WTC11 (cell line): ENCODE measurements at regions not wholly inside any gene's neighbourhood (a gene's known extent, or its start where the extent isn't known, plus 50 kb on each side); places are given as distances from the start of the nearest gene placed in this dataset.

ENCODE experiments used
- ATAC-seq: fragments of 200-7000 bp; cut with Tn5 transposase; 2 replicates; pipeline ENCODE4 v1.10.0; 2021; ENCODE audit warnings: mild to moderate bottlenecking, moderate library complexity
- CTCF ChIA-PET: fragments of 300-600 bp; sonication (Branson Sonifier 250); formaldehyde crosslinking; loops from one replicate; lab custom pipeline; 2021; ENCODE audit warnings: antibody characterized with exemption; lab: Charles Lee
- POLR2A ChIA-PET: fragments of 350-600 bp; sonication (Branson Sonifier 250); formaldehyde crosslinking; loops from one replicate; lab custom pipeline; 2021; ENCODE audit warnings: antibody characterized with exemption; lab: Charles Lee
- DNase-seq: peaks from one replicate; pipeline ENCODE4 v3.0.0; 2021; ENCODE audit warnings: low spot score
- H3K27ac Mint-ChIP-seq: 2 replicates; pipeline ENCODE4 v1.8.0; 2021; ENCODE audit warnings: mixed read lengths
- H3K27me3 Mint-ChIP-seq: 2 replicates; pipeline ENCODE4 v1.8.0; 2021; ENCODE audit warnings: low read depth, mild to moderate bottlenecking, moderate library complexity, mixed read lengths
- H3K36me3 Mint-ChIP-seq: 2 replicates; pipeline ENCODE4 v1.8.0; 2021; ENCODE audit warnings: mixed read lengths
- H3K4me1 Mint-ChIP-seq: 2 replicates; pipeline ENCODE4 v1.8.0; 2022; ENCODE audit warnings: mixed read lengths
- H3K4me3 Mint-ChIP-seq: 2 replicates; pipeline ENCODE4 v1.8.0; 2021; ENCODE audit warnings: mild to moderate bottlenecking, moderate library complexity, mixed read lengths
- H3K9me3 Mint-ChIP-seq: 2 replicates; pipeline ENCODE4 v1.8.0; 2021; ENCODE audit warnings: mixed read lengths
- AR ChIP-seq: fragments of 250-450 bp; sonication (Bioruptor Pico); IDR thresholded peaks from 2 replicates; pipeline ENCODE4 v1.9.0; 2021; ENCODE audit warnings: mild to moderate bottlenecking
- CREB1 ChIP-seq: sonication (generic); formaldehyde crosslinking; IDR thresholded peaks from 2 replicates; pipeline ENCODE4 v1.8.0; 2023; ENCODE audit warnings: mild to moderate bottlenecking, missing genetic modification reagents
- ELF4 ChIP-seq: sonication (generic); formaldehyde crosslinking; IDR thresholded peaks from 2 replicates; pipeline ENCODE4 v1.8.1; 2022; ENCODE audit warnings: low read depth, mild to moderate bottlenecking, moderate library complexity, missing genetic modification reagents
- ESRRA ChIP-seq: sonication (generic); formaldehyde crosslinking; IDR thresholded peaks from 2 replicates; pipeline ENCODE4 v1.8.1; 2022; ENCODE audit warnings: mild to moderate bottlenecking, missing genetic modification reagents, borderline replicate concordance
- ETV6 ChIP-seq: sonication (generic); formaldehyde crosslinking; IDR thresholded peaks from 2 replicates; pipeline ENCODE4 v1.8.1; 2022; ENCODE audit warnings: mild to moderate bottlenecking, missing genetic modification reagents
- GABPB1 ChIP-seq: sonication (generic); formaldehyde crosslinking; IDR thresholded peaks from 2 replicates; pipeline ENCODE4 v1.8.1; 2023; ENCODE audit warnings: mild to moderate bottlenecking, missing genetic modification reagents
- GRHL2 ChIP-seq: fragments of 250-450 bp; sonication (Bioruptor Pico); IDR thresholded peaks from 2 replicates; pipeline ENCODE4 v1.8.0; 2022; ENCODE audit warnings: mild to moderate bottlenecking, moderate library complexity; ENCODE audit not compliant: insufficient replicate concordance, severe bottlenecking
- GTF2I ChIP-seq: fragments of 250-450 bp; sonication (Bioruptor Pico); conservative IDR thresholded peaks from 2 replicates; pipeline ENCODE4 v1.4.0; 2021; ENCODE audit warnings: mild to moderate bottlenecking
- HMGXB4 ChIP-seq: sonication (generic); formaldehyde crosslinking; IDR thresholded peaks from 2 replicates; pipeline ENCODE4 v1.8.1; 2023; ENCODE audit warnings: mild to moderate bottlenecking, moderate library complexity, missing genetic modification reagents
- IRF1 ChIP-seq: sonication (generic); formaldehyde crosslinking; IDR thresholded peaks from 2 replicates; pipeline ENCODE4 v1.8.0; 2023; ENCODE audit warnings: missing genetic modification reagents
- JAZF1 ChIP-seq: fragments of 250-450 bp; sonication (Bioruptor Pico); IDR thresholded peaks from 2 replicates; pipeline ENCODE4 v1.9.0; 2021; ENCODE audit warnings: moderate library complexity, mild to moderate bottlenecking, inconsistent platforms
- KAT7 ChIP-seq: sonication (generic); formaldehyde crosslinking; IDR thresholded peaks from 2 replicates; pipeline ENCODE4 v1.8.1; 2023; ENCODE audit warnings: missing genetic modification reagents, mild to moderate bottlenecking, borderline replicate concordance
- MAX ChIP-seq: sonication (generic); formaldehyde crosslinking; IDR thresholded peaks from 2 replicates; pipeline ENCODE4 v1.8.0; 2022; ENCODE audit warnings: mild to moderate bottlenecking, missing genetic modification reagents
- NFE2L1 ChIP-seq: sonication (generic); formaldehyde crosslinking; IDR thresholded peaks from 2 replicates; pipeline ENCODE4 v1.8.1; 2023; ENCODE audit warnings: missing genetic modification reagents
- TP53 ChIP-seq: sonication (generic); formaldehyde crosslinking; IDR thresholded peaks from 2 replicates; pipeline ENCODE4 v1.8.1; 2023; ENCODE audit warnings: mild to moderate bottlenecking, missing genetic modification reagents
- USF2 ChIP-seq: sonication (generic); formaldehyde crosslinking; IDR thresholded peaks from 2 replicates; pipeline ENCODE4 v1.8.1; 2023; ENCODE audit warnings: mild to moderate bottlenecking, missing genetic modification reagents, moderate library complexity
- ZBTB21 ChIP-seq: sonication (generic); formaldehyde crosslinking; IDR thresholded peaks from 2 replicates; pipeline ENCODE4 v1.8.1; 2023; ENCODE audit warnings: mild to moderate bottlenecking, missing genetic modification reagents, borderline replicate concordance
- ZBTB43 ChIP-seq: sonication (generic); formaldehyde crosslinking; IDR thresholded peaks from 2 replicates; pipeline ENCODE4 v1.8.1; 2023; ENCODE audit warnings: mild to moderate bottlenecking, missing genetic modification reagents
- ZNF232 ChIP-seq: sonication (generic); formaldehyde crosslinking; IDR thresholded peaks from 2 replicates; pipeline ENCODE4 v1.8.0; 2022; ENCODE audit warnings: mild to moderate bottlenecking, missing genetic modification reagents
- ZNF532 ChIP-seq: fragments of 250-450 bp; sonication (Bioruptor Pico); IDR thresholded peaks from 2 replicates; pipeline ENCODE4 v1.9.0; 2021; ENCODE audit warnings: mild to moderate bottlenecking, borderline replicate concordance
- ZSCAN18 ChIP-seq: fragments of 250-450 bp; sonication (Bioruptor Pico); IDR thresholded peaks from 2 replicates; pipeline ENCODE4 v2.1.2; 2022; ENCODE audit warnings: mild to moderate bottlenecking, moderate library complexity

- TF ChIP-seq ZBTB43 (CRISPR knock-in tag), result no peak
Measured at GRCh38 chr7:136783934-136784333, 84.5 kb upstream of the CHRM2 start (continued).

GRCh38 chr7:136741941-136742340 is 126.5 kb upstream of the CHRM2 start:
- Mint-ChIP-seq H3K4me3 (no peak overlapping the region), H3K9me3 (peaks cover 39% of the 10 kb centered on the region), H3K27ac (no peak overlapping the region), H3K4me1 (peaks cover 6% of the 10 kb centered on the region; the same call in 1 of the 2 replicates), H3K36me3 (peaks cover 28% of the 10 kb centered on the region), H3K27me3 (peaks cover 8% of the 10 kb centered on the region; the same call in 1 of the 2 replicates)
- DNase-seq (no peak), ATAC-seq (no peak)
- CTCF ChIA-PET, result no interaction called here
- POLR2A ChIA-PET, result no interaction called here
- TF ChIP-seq KAT7 (CRISPR knock-in tag) (no peak), IRF1 (CRISPR knock-in tag) (no peak), JAZF1 (no peak), ZNF232 (CRISPR knock-in tag) (no peak), TP53 (no peak), ELF4 (CRISPR knock-in tag) (no peak), MAX (CRISPR knock-in tag) (no peak), AR (CRISPR knock-in tag) (no peak)

- H3K36me3 Mint-ChIP-seq, result no peaks in the 10 kb centered on the region
- no peaks in the 10 kb centered on the region for H3K4me1 Mint-ChIP-seq
- ChIA-PET POLR2A (no interaction called here), CTCF (interaction anchor here (1.1 kb wide), 1 partner anchor 146 kb away, joined by 3 read pairs; no protein-coding TSS in a partner anchor)
- H3K27ac Mint-ChIP-seq, result no peak overlapping the region
- H3K9me3 Mint-ChIP-seq, result no peaks in the 10 kb centered on the region
- DNase-seq, result no peak
- H3K4me3 Mint-ChIP-seq, result no peak overlapping the region
- no peaks in the 10 kb centered on the region for H3K27me3 Mint-ChIP-seq
- ATAC-seq, result no peak
- TF ChIP-seq ETV6 (CRISPR knock-in tag) (no peak), GTF2I (CRISPR knock-in tag) (no peak), GABPB1 (CRISPR knock-in tag) (no peak), NFE2L1 (no peak), USF2 (CRISPR knock-in tag) (no peak), HMGXB4 (CRISPR knock-in tag) (no peak), ZBTB21 (CRISPR knock-in tag) (no peak), ZSCAN18 (CRISPR knock-in tag) (no peak), GRHL2 (CRISPR knock-in tag) (no peak), ZNF532 (CRISPR knock-in tag) (no peak), CREB1 (CRISPR knock-in tag) (no peak), ESRRA (CRISPR knock-in tag) (no peak)
Measured at GRCh38 chr7:136728945-136729344, 139.5 kb upstream of the CHRM2 start.
